CD14-positive monocyte (primary cell): ENCODE measurements at regions not wholly inside any gene's neighbourhood (a gene's known extent, or its start where the extent isn't known, plus 50 kb on each side); places are given as distances from the start of the nearest gene placed in this dataset.
A peak's percentile ranks its signal among the peaks of the same experiment; 100 is the strongest.

Experiments used
- DNase-seq, 3 donors: peaks; one replicate each; pipeline ENCODE4 v3.0.0-alpha.2; 2011 to 2022
- H2AFZ ChIP-seq: 2 replicates; pipeline ENCODE4 v1.6.0; 2012; ENCODE audit warnings: mild to moderate bottlenecking, low read depth, low read length, inconsistent platforms; ENCODE audit not compliant: insufficient read depth, poor library complexity, severe bottlenecking
- H3K27ac ChIP-seq, 2 donors: 1 replicate in 1 of 2; 2 replicates in 1 of 2; pipeline ENCODE4 v1.5.1; 2012 to 2013; ENCODE audit warnings: low read length in 2 of 2, control low read depth in 1 of 2, inconsistent platforms in 1 of 2, low read depth in 1 of 2, mild to moderate bottlenecking in 1 of 2
- H3K27me3 ChIP-seq, 2 donors: one replicate each; pipeline versions ENCODE4 v1.6.0 to v1.6.1; 2011 to 2013; ENCODE audit warnings: low read length in 2 of 2; ENCODE audit not compliant: control insufficient read depth in 2 of 2, insufficient read depth in 2 of 2
- H3K36me3 ChIP-seq, 2 donors: replicated peaks in 1 of 2; 1 replicate in 1 of 2; 2 replicates in 1 of 2; pipeline versions ENCODE4 v1.5.1 to v1.6.1; 2012 to 2013; ENCODE audit warnings: low read length in 2 of 2, control low read depth in 1 of 2, inconsistent platforms in 1 of 2, mild to moderate bottlenecking in 1 of 2; ENCODE audit not compliant: insufficient read depth in 2 of 2, control insufficient read depth in 1 of 2
- H3K4me1 ChIP-seq, 2 donors: 1 replicate in 1 of 2; 2 replicates in 1 of 2; pipeline versions ENCODE4 v1.5.1 to v1.6.1; 2012 to 2013; ENCODE audit warnings: low read length in 2 of 2, control low read depth in 1 of 2, inconsistent platforms in 1 of 2, mild to moderate bottlenecking in 1 of 2, moderate library complexity in 1 of 2; ENCODE audit not compliant: insufficient read depth in 2 of 2, control insufficient read depth in 1 of 2
- H3K4me2 ChIP-seq: replicated peaks from 2 replicates; pipeline ENCODE3; 2012; ENCODE audit warnings: low read length, moderate library complexity, mild to moderate bottlenecking; ENCODE audit not compliant: poor library complexity, severe bottlenecking; ENCODE audit errors: extremely low read depth
- H3K4me3 ChIP-seq, 3 experiments: fragments of 200-600 bp in 1 of 3; sonication (generic) in 1 of 3; replicated peaks in 1 of 3; 1 replicate in 2 of 3; 2 replicates in 1 of 3; pipeline ENCODE4 v1.5.1; 2011 to 2013; ENCODE audit warnings: low read length in 3 of 3, mild to moderate bottlenecking in 3 of 3, control low read depth in 2 of 3, low read depth in 2 of 3, inconsistent platforms in 1 of 3, moderate library complexity in 1 of 3
- H3K79me2 ChIP-seq: 2 replicates; pipeline ENCODE4 v1.6.0; 2012; ENCODE audit warnings: mild to moderate bottlenecking, control low read depth, inconsistent platforms, low read length, moderate library complexity; ENCODE audit not compliant: insufficient read depth
- H3K9ac ChIP-seq: 2 replicates; pipeline ENCODE4 v1.6.0; 2017; ENCODE audit warnings: low read length, mild to moderate bottlenecking; ENCODE audit not compliant: insufficient read depth, poor library complexity, severe bottlenecking
- H3K9me3 ChIP-seq, 2 donors: replicated peaks in 1 of 2; 1 replicate in 1 of 2; 2 replicates in 1 of 2; pipeline versions ENCODE4 v1.5.1 to v1.6.1; 2012 to 2013; ENCODE audit warnings: low read length in 2 of 2, control low read depth in 1 of 2; ENCODE audit not compliant: control insufficient read depth in 1 of 2, insufficient read depth in 1 of 2
- H4K20me1 ChIP-seq: 2 replicates; pipeline ENCODE4 v1.6.0; 2012; ENCODE audit warnings: mild to moderate bottlenecking, low read length, control low read depth, moderate library complexity; ENCODE audit not compliant: insufficient read depth
- H3K27ac Mint-ChIP-seq, 7 donors: one replicate each; pipeline ENCODE4 v1.8.0; 2020; ENCODE audit warnings: mild to moderate bottlenecking in 7 of 7, mixed read lengths in 7 of 7, moderate library complexity in 6 of 7, inconsistent platforms in 2 of 7
- H3K27me3 Mint-ChIP-seq, 3 donors: one replicate each; pipeline ENCODE4 v1.8.0; 2021 to 2022; ENCODE audit warnings: low read depth in 3 of 3, mild to moderate bottlenecking in 3 of 3, mixed read lengths in 3 of 3, moderate library complexity in 3 of 3, inconsistent platforms in 1 of 3
- H3K36me3 Mint-ChIP-seq, 2 donors: one replicate each; pipeline ENCODE4 v1.8.0; 2020; ENCODE audit warnings: mixed read lengths in 2 of 2, inconsistent platforms in 1 of 2, mild to moderate bottlenecking in 1 of 2
- H3K4me1 Mint-ChIP-seq: one replicate; pipeline ENCODE4 v1.8.0; 2020; ENCODE audit warnings: mild to moderate bottlenecking, mixed read lengths
- H3K4me3 Mint-ChIP-seq, 2 donors: one replicate each; pipeline ENCODE4 v1.8.0; 2020; ENCODE audit warnings: mild to moderate bottlenecking in 2 of 2, mixed read lengths in 2 of 2, moderate library complexity in 1 of 2
- H3K9me3 Mint-ChIP-seq, 7 donors: one replicate each; pipeline ENCODE4 v1.8.0; 2020 to 2022; ENCODE audit warnings: mixed read lengths in 7 of 7, mild to moderate bottlenecking in 6 of 7, moderate library complexity in 6 of 7, inconsistent platforms in 2 of 7
- CTCF ChIP-seq: fragments of 200-600 bp; IDR thresholded peaks from one replicate; pipeline ENCODE4 v1.8.0; 2022; ENCODE audit warnings: antibody characterized with exemption, mild to moderate bottlenecking
- WGBS: methylation state at CpG from one replicate; pipeline ENCODE4 v1.1.5; 2013; ENCODE audit warnings: missing lambda C conversion rate; ENCODE audit not compliant: insufficient coverage; 5-methylcytosine and 5-hydroxymethylcytosine counted together
- intact Hi-C, 2 donors: fragments of 100-400 bp; cut with micrococcal nuclease; formaldehyde crosslinking; loops; one replicate each; pipeline versions ENCODE4 v1.15.0 to v1.15.1; 2023

GRCh38 chr15:92818651-92819277 lies 81.4 kb upstream of the CHD2 start:
- Histone ChIP-seq H3K36me3 (no peaks in the 10 kb centered on the region), H2AFZ (no peak overlapping the region), H3K4me1 (peaks cover 19 to 40% of the 10 kb centered on the region in 2 donors), H3K9me3 (no peaks in the 10 kb centered on the region), H3K27me3 (no peaks in the 10 kb centered on the region), H3K27ac (no peak overlapping the region), H3K9ac (no peak overlapping the region), H3K79me2 (no peaks in the 10 kb centered on the region), H4K20me1 (no peaks in the 10 kb centered on the region), H3K4me2 (no peak overlapping the region), H3K4me3 (no peak overlapping the region)
- intact Hi-C loops = no loop called here
- H3K4me3 Mint-ChIP-seq = no peak overlapping the region
- no peaks in the 10 kb centered on the region for H3K36me3 Mint-ChIP-seq
- 95% methylated on average over 12 of the region's 16 CpGs for WGBS
- H3K27me3 Mint-ChIP-seq = peaks cover 0 to 3% (median 0%) of the 10 kb centered on the region in 3 donors
- no peak overlapping the region for H3K27ac Mint-ChIP-seq
- no peak for TF ChIP-seq CTCF
- no peak for DNase-seq
- H3K4me1 Mint-ChIP-seq = peaks cover 30% of the 10 kb centered on the region
- no peaks in the 10 kb centered on the region for H3K9me3 Mint-ChIP-seq

GRCh38 chr15:92819278-92820235 lies 80.6 kb upstream of the CHD2 start:
- peak overlapping the region; percentile 65 for H3K9ac ChIP-seq
- intact Hi-C loops = no loop called here
- peaks cover 19 to 40% of the 10 kb centered on the region in 2 donors for H3K4me1 ChIP-seq

More at GRCh38 chr15:92819278-92820235, 80.6 kb upstream of the CHD2 start:
- Histone ChIP-seq H3K79me2 (no peaks in the 10 kb centered on the region), H3K4me2 (peak overlapping the region; percentile 80), H2AFZ (peak overlapping the region; percentile 92), H3K27me3 (no peaks in the 10 kb centered on the region), H3K36me3 (no peaks in the 10 kb centered on the region), H4K20me1 (no peaks in the 10 kb centered on the region), H3K27ac (peak overlapping the region; percentile 51 to 88), H3K4me3 (peak overlapping the region; percentile 45 to 75 (median 51)), H3K9me3 (no peaks in the 10 kb centered on the region)
- DNase-seq = no peak
- WGBS = 100% methylated on average over 2 of the region's 16 CpGs
- Mint-ChIP-seq H3K27me3 (peaks cover 0 to 3% (median 0%) of the 10 kb centered on the region in 3 donors), H3K9me3 (no peaks in the 10 kb centered on the region), H3K36me3 (no peaks in the 10 kb centered on the region), H3K4me1 (peaks cover 30% of the 10 kb centered on the region), H3K4me3 (peak overlapping the region; percentile 84 to 92), H3K27ac (peak overlapping the region; percentile 92 to 98 (median 97))
- TF ChIP-seq CTCF = no peak
